ENCODE measurements at regions not wholly inside any gene's neighbourhood (a gene's known extent, or its start where the extent isn't known, plus 50 kb on each side); places are given as distances from the start of the nearest gene placed in this dataset.

DNA sequence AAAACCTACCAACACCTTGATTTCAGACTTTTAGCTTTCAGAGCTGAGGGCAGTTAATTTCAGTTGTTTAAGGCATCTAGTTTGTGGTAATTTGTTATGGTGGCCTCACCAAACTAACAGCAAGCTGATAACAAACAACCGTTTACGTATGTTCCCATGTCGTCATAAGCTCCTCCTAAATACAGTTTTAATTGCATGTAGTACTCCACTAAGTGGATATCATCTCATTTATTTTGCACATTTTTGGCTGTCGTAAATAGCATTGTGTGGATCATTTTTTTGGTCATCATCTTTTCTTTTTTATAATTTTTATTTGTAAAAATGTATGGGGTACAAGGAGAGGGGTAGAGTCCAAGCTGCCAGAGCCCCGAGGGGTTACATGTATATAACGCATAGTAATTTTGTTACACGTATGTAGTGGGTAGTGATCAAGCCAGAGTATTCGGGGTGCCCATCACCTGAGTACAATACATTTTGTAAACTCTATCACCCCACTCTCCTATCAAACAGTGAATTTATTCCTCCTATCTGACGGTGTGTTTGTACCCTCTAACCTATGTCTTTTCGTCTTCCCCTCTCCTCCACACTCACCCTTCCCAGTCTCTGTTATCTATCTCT lies 89.2 kb upstream of the MYCN start:
- DNase-seq (ENCODE audit: low read depth in 1 of 2, low spot score in 1 of 2), result no peak
- TF ChIP-seq SPI1 (IDR thresholded peaks at IDR 0.05; ENCODE audit: borderline replicate concordance, low read depth) (no peak), POLR2AphosphoS5 (IDR thresholded peaks at IDR 0.05; ENCODE audit: low read depth) (no peak), GABPA (IDR thresholded peaks at IDR 0.05; ENCODE audit: low read depth) (no peak)
- TF ChIP-seq, protein P1, sequence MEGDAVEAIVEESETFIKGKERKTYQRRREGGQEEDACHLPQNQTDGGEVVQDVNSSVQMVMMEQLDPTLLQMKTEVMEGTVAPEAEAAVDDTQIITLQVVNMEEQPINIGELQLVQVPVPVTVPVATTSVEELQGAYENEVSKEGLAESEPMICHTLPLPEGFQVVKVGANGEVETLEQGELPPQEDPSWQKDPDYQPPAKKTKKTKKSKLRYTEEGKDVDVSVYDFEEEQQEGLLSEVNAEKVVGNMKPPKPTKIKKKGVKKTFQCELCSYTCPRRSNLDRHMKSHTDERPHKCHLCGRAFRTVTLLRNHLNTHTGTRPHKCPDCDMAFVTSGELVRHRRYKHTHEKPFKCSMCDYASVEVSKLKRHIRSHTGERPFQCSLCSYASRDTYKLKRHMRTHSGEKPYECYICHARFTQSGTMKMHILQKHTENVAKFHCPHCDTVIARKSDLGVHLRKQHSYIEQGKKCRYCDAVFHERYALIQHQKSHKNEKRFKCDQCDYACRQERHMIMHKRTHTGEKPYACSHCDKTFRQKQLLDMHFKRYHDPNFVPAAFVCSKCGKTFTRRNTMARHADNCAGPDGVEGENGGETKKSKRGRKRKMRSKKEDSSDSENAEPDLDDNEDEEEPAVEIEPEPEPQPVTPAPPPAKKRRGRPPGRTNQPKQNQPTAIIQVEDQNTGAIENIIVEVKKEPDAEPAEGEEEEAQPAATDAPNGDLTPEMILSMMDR (IDR thresholded peaks at IDR 0.05; ENCODE audit: insufficient read depth, low read length), result no peak
- TF ChIP-seq, protein P2, sequence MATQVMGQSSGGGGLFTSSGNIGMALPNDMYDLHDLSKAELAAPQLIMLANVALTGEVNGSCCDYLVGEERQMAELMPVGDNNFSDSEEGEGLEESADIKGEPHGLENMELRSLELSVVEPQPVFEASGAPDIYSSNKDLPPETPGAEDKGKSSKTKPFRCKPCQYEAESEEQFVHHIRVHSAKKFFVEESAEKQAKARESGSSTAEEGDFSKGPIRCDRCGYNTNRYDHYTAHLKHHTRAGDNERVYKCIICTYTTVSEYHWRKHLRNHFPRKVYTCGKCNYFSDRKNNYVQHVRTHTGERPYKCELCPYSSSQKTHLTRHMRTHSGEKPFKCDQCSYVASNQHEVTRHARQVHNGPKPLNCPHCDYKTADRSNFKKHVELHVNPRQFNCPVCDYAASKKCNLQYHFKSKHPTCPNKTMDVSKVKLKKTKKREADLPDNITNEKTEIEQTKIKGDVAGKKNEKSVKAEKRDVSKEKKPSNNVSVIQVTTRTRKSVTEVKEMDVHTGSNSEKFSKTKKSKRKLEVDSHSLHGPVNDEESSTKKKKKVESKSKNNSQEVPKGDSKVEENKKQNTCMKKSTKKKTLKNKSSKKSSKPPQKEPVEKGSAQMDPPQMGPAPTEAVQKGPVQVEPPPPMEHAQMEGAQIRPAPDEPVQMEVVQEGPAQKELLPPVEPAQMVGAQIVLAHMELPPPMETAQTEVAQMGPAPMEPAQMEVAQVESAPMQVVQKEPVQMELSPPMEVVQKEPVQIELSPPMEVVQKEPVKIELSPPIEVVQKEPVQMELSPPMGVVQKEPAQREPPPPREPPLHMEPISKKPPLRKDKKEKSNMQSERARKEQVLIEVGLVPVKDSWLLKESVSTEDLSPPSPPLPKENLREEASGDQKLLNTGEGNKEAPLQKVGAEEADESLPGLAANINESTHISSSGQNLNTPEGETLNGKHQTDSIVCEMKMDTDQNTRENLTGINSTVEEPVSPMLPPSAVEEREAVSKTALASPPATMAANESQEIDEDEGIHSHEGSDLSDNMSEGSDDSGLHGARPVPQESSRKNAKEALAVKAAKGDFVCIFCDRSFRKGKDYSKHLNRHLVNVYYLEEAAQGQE (IDR thresholded peaks at IDR 0.05; ENCODE audit: insufficient replicate concordance, low read depth), result no peak
- Histone ChIP-seq H3K4me3 (replicated peaks; ENCODE audit: insufficient read depth, low read length) (no peak overlapping the region), H3K27me3 (ENCODE audit: insufficient read depth, poor library complexity, severe bottlenecking) (no peaks in the 10 kb centered on the region), H3K27ac (replicated peaks) (no peak overlapping the region)

DNA sequence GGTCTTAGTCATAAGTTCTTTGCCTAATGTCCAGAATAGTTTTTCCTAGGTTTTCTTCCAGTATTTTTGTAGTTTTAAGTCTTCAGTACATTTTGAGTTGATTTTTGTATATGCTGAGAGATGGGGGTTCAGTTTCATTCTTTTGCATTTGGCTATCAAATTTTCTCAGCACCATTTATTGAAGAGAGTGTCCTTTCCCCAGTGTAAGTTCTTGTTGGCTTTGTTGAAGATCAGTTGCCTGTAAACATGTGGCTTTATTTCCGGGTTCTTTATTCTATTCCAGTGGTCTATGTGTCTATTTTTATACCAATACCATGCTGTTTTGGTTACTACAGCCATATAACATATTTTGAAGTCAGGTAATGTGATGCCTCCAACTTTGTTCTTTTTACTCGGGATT lies 87.5 kb upstream of the MYCN start:
- no peak for DNase-seq (ENCODE audit: low read depth in 1 of 2, low spot score in 1 of 2)
- no peak overlapping the region for H3K4me3 ChIP-seq (replicated peaks; ENCODE audit: insufficient read depth, low read length)
- no peak overlapping the region for H3K27ac ChIP-seq (replicated peaks)
- no peaks in the 10 kb centered on the region for H3K27me3 ChIP-seq (ENCODE audit: insufficient read depth, poor library complexity, severe bottlenecking)
- TF ChIP-seq POLR2AphosphoS5 (IDR thresholded peaks at IDR 0.05; ENCODE audit: low read depth) (no peak), SPI1 (IDR thresholded peaks at IDR 0.05; ENCODE audit: borderline replicate concordance, low read depth) (no peak), GABPA (IDR thresholded peaks at IDR 0.05; ENCODE audit: low read depth) (no peak)
- TF ChIP-seq, protein P2 (IDR thresholded peaks at IDR 0.05; ENCODE audit: insufficient replicate concordance, low read depth), result no peak
- TF ChIP-seq, protein P1 (IDR thresholded peaks at IDR 0.05; ENCODE audit: insufficient read depth, low read length), result no peak

DNA sequence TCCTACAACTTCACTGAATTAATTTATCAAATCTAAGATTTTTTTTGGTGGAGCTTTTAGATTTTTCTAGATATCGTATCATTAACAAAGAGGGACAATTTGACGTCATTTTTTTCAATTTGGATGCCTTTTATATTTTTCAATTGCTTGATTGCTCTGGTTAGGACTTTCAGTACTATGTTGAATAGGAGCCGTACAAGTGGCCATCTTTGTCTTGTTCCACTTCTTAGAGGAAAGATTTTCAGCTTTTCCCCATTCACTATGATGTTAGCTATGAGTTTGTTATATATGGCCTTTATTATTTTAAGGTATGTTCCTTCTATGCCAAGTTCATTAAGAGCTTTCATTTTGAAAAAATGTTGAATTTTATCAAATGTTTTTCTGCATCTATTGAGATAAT lies 86.4 kb upstream of the MYCN start:
- no peak for TF ChIP-seq SPI1 (IDR thresholded peaks at IDR 0.05; ENCODE audit: borderline replicate concordance, low read depth)
- Histone ChIP-seq H3K27ac (replicated peaks) (no peak overlapping the region), H3K4me3 (replicated peaks; ENCODE audit: insufficient read depth, low read length) (no peak overlapping the region), H3K27me3 (ENCODE audit: insufficient read depth, poor library complexity, severe bottlenecking) (no peaks in the 10 kb centered on the region)
- no peak for DNase-seq (ENCODE audit: low read depth in 1 of 2, low spot score in 1 of 2)

DNA sequence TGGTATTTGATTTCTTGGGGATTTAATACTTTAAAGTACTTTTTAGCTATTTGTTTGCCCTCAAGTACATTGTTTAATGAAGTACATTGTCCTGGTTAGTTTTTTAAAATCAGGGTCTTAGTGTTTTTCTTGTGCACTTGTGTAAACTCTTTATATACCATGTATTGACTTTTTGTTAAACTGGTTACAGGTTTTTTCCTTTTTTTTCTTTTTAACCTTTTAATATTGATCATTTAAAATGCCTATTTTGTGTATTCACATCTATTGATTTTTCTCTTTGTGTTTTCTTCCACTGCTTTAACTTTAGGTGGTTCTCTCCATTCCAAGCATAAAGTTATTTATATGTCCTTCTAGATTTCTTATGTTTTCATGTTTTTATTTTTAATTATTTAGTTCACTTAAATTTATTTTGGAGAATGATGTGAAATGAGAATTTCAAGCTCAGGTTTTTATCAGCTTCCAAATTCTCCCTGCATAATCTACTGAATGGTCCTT lies 84.5 kb upstream of the MYCN start:
- H3K27me3 ChIP-seq (ENCODE audit: insufficient read depth, poor library complexity, severe bottlenecking), result no peaks in the 10 kb centered on the region
- DNase-seq (ENCODE audit: low read depth in 1 of 2, low spot score in 1 of 2), result no peak
- H3K4me3 ChIP-seq (replicated peaks; ENCODE audit: insufficient read depth, low read length), result no peak overlapping the region
- H3K27ac ChIP-seq (replicated peaks), result no peak overlapping the region
- no peak for TF ChIP-seq POLR2AphosphoS5 (IDR thresholded peaks at IDR 0.05; ENCODE audit: low read depth)
- TF ChIP-seq, protein P2 (IDR thresholded peaks at IDR 0.05; ENCODE audit: insufficient replicate concordance, low read depth), result no peak
- TF ChIP-seq, protein P1 (IDR thresholded peaks at IDR 0.05; ENCODE audit: insufficient read depth, low read length), result no peak
- no peak for TF ChIP-seq GABPA (IDR thresholded peaks at IDR 0.05; ENCODE audit: low read depth)
- no peak for TF ChIP-seq SPI1 (IDR thresholded peaks at IDR 0.05; ENCODE audit: borderline replicate concordance, low read depth)

Data from HL-60 (cell line).